ENCODE measurements at regions not wholly inside any gene's neighbourhood (a gene's known extent, or its start where the extent isn't known, plus 50 kb on each side); places are given as distances from the start of the nearest gene placed in this dataset.

DNA sequence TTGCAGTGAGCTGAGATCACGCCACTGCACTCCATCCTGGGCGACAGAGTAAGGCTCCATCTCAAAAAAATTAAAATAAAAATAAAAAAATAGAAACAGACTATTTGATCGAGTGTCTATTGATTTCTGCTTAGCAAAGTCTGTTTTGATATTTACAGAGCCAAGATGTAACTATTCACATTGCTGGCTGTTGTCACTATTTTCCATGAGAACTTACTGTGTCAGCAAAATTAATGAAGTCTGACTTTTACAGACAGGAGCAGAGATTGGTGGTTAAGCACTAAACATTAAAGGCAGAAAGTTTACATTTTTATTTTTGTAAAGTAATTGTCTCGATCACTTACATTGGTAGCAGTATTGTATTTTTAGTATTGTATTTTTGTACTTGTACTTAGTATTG lies 85.0 kb upstream of the CCDC28A start:
- Histone ChIP-seq H3K4me2 (no peak overlapping the region), H3K27ac (ENCODE audit: low read depth) (no peak overlapping the region), H2AFZ (no peak overlapping the region), H3K27me3 (ENCODE audit: insufficient read depth) (no peaks in the 10 kb centered on the region), H3K4me3 (no peak overlapping the region), H3K9me2 (ENCODE audit: insufficient read depth) (no peaks in the 10 kb centered on the region), H3K4me1 (ENCODE audit: insufficient read depth) (peaks cover 6% of the 10 kb centered on the region), H3K36me3 (ENCODE audit: insufficient read depth) (no peaks in the 10 kb centered on the region), H4K20me1 (replicated peaks; ENCODE audit: insufficient read depth) (no peaks in the 10 kb centered on the region), H3F3A (replicated peaks; ENCODE audit: low read depth) (no peaks in the 10 kb centered on the region), H3K79me2 (replicated peaks; ENCODE audit: insufficient read depth) (peaks cover 80% of the 10 kb centered on the region)
- peaks cover 22% of the 10 kb centered on the region; the same call in 2 of the 3 replicates for H3K4me1 Mint-ChIP-seq
- no peak for DNase-seq (ENCODE audit: low spot score)
- H3K9me3 Mint-ChIP-seq: no peaks in the 10 kb centered on the region
- peaks cover 3% of the 10 kb centered on the region for H3K27me3 Mint-ChIP-seq (ENCODE audit: insufficient read depth, low read depth, poor library complexity)
- H3K4me3 Mint-ChIP-seq: no peak overlapping the region
- no peak overlapping the region for H3K27ac Mint-ChIP-seq
- no peak for ATAC-seq
- H3K36me3 Mint-ChIP-seq (ENCODE audit: low read depth): no peaks in the 10 kb centered on the region; the same call in 2 of the 3 replicates
- TF ChIP-seq, protein P1, sequence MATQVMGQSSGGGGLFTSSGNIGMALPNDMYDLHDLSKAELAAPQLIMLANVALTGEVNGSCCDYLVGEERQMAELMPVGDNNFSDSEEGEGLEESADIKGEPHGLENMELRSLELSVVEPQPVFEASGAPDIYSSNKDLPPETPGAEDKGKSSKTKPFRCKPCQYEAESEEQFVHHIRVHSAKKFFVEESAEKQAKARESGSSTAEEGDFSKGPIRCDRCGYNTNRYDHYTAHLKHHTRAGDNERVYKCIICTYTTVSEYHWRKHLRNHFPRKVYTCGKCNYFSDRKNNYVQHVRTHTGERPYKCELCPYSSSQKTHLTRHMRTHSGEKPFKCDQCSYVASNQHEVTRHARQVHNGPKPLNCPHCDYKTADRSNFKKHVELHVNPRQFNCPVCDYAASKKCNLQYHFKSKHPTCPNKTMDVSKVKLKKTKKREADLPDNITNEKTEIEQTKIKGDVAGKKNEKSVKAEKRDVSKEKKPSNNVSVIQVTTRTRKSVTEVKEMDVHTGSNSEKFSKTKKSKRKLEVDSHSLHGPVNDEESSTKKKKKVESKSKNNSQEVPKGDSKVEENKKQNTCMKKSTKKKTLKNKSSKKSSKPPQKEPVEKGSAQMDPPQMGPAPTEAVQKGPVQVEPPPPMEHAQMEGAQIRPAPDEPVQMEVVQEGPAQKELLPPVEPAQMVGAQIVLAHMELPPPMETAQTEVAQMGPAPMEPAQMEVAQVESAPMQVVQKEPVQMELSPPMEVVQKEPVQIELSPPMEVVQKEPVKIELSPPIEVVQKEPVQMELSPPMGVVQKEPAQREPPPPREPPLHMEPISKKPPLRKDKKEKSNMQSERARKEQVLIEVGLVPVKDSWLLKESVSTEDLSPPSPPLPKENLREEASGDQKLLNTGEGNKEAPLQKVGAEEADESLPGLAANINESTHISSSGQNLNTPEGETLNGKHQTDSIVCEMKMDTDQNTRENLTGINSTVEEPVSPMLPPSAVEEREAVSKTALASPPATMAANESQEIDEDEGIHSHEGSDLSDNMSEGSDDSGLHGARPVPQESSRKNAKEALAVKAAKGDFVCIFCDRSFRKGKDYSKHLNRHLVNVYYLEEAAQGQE (IDR thresholded peaks at IDR 0.05; ENCODE audit: unreplicated experiment): no peak
- TF ChIP-seq JUNB (IDR thresholded peaks at IDR 0.05; ENCODE audit: unreplicated experiment) (no peak), ZNF114 (CRISPR knock-in tag; IDR thresholded peaks at IDR 0.05) (no peak), ZNF331 (CRISPR knock-in tag; IDR thresholded peaks at IDR 0.05; ENCODE audit: low read depth) (no peak), CREB1 (CRISPR knock-in tag; IDR thresholded peaks at IDR 0.05; ENCODE audit: low read depth) (no peak), STAT1 (IDR thresholded peaks at IDR 0.05; ENCODE audit: unreplicated experiment) (no peak), POLR2AphosphoS5 (IDR thresholded peaks at IDR 0.05; ENCODE audit: low read depth) (no peak), EZH2phosphoT487 (IDR thresholded peaks at IDR 0.05; ENCODE audit: unreplicated experiment) (no peak), EZH2 (IDR thresholded peaks at IDR 0.05; ENCODE audit: low read depth, unreplicated experiment) (no peak), NANOG (IDR thresholded peaks at IDR 0.05; ENCODE audit: borderline replicate concordance) (no peak)
- TF ChIP-seq, protein P2, sequence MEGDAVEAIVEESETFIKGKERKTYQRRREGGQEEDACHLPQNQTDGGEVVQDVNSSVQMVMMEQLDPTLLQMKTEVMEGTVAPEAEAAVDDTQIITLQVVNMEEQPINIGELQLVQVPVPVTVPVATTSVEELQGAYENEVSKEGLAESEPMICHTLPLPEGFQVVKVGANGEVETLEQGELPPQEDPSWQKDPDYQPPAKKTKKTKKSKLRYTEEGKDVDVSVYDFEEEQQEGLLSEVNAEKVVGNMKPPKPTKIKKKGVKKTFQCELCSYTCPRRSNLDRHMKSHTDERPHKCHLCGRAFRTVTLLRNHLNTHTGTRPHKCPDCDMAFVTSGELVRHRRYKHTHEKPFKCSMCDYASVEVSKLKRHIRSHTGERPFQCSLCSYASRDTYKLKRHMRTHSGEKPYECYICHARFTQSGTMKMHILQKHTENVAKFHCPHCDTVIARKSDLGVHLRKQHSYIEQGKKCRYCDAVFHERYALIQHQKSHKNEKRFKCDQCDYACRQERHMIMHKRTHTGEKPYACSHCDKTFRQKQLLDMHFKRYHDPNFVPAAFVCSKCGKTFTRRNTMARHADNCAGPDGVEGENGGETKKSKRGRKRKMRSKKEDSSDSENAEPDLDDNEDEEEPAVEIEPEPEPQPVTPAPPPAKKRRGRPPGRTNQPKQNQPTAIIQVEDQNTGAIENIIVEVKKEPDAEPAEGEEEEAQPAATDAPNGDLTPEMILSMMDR (conservative IDR thresholded peaks at IDR 0.05; ENCODE audit: low read depth in 2 of 2): no peak
- TF ChIP-seq, protein P3, sequence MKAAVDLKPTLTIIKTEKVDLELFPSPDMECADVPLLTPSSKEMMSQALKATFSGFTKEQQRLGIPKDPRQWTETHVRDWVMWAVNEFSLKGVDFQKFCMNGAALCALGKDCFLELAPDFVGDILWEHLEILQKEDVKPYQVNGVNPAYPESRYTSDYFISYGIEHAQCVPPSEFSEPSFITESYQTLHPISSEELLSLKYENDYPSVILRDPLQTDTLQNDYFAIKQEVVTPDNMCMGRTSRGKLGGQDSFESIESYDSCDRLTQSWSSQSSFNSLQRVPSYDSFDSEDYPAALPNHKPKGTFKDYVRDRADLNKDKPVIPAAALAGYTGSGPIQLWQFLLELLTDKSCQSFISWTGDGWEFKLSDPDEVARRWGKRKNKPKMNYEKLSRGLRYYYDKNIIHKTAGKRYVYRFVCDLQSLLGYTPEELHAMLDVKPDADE (IDR thresholded peaks at IDR 0.05): no peak
- TF ChIP-seq, protein P4, sequence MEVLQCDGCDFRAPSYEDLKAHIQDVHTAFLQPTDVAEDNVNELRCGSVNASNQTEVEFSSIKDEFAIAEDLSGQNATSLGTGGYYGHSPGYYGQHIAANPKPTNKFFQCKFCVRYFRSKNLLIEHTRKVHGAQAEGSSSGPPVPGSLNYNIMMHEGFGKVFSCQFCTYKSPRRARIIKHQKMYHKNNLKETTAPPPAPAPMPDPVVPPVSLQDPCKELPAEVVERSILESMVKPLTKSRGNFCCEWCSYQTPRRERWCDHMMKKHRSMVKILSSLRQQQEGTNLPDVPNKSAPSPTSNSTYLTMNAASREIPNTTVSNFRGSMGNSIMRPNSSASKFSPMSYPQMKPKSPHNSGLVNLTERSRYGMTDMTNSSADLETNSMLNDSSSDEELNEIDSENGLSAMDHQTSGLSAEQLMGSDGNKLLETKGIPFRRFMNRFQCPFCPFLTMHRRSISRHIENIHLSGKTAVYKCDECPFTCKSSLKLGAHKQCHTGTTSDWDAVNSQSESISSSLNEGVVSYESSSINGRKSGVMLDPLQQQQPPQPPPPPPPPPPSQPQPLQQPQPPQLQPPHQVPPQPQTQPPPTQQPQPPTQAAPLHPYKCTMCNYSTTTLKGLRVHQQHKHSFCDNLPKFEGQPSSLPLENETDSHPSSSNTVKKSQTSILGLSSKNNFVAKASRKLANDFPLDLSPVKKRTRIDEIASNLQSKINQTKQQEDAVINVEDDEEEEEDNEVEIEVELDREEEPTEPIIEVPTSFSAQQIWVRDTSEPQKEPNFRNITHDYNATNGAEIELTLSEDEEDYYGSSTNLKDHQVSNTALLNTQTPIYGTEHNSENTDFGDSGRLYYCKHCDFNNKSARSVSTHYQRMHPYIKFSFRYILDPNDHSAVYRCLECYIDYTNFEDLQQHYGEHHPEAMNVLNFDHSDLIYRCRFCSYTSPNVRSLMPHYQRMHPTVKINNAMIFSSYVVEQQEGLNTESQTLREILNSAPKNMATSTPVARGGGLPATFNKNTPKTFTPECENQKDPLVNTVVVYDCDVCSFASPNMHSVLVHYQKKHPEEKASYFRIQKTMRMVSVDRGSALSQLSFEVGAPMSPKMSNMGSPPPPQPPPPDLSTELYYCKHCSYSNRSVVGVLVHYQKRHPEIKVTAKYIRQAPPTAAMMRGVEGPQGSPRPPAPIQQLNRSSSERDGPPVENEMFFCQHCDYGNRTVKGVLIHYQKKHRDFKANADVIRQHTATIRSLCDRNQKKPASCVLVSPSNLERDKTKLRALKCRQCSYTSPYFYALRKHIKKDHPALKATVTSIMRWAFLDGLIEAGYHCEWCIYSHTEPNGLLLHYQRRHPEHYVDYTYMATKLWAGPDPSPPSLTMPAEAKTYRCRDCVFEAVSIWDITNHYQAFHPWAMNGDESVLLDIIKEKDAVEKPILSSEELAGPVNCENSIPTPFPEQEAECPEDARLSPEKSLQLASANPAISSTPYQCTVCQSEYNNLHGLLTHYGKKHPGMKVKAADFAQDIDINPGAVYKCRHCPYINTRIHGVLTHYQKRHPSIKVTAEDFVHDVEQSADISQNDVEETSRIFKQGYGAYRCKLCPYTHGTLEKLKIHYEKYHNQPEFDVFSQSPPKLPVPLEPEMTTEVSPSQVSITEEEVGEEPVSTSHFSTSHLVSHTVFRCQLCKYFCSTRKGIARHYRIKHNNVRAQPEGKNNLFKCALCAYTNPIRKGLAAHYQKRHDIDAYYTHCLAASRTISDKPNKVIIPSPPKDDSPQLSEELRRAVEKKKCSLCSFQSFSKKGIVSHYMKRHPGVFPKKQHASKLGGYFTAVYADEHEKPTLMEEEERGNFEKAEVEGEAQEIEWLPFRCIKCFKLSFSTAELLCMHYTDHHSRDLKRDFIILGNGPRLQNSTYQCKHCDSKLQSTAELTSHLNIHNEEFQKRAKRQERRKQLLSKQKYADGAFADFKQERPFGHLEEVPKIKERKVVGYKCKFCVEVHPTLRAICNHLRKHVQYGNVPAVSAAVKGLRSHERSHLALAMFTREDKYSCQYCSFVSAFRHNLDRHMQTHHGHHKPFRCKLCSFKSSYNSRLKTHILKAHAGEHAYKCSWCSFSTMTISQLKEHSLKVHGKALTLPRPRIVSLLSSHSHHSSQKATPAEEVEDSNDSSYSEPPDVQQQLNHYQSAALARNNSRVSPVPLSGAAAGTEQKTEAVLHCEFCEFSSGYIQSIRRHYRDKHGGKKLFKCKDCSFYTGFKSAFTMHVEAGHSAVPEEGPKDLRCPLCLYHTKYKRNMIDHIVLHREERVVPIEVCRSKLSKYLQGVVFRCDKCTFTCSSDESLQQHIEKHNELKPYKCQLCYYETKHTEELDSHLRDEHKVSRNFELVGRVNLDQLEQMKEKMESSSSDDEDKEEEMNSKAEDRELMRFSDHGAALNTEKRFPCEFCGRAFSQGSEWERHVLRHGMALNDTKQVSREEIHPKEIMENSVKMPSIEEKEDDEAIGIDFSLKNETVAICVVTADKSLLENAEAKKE (CRISPR knock-in tag; IDR thresholded peaks at IDR 0.05): no peak

Measured in GM23338 (cell line).